Spleen (tissue), 11 donors: ENCODE measurements at regions not wholly inside any gene's neighbourhood (a gene's known extent, or its start where the extent isn't known, plus 50 kb on each side); places are given as distances from the start of the nearest gene placed in this dataset.

Source experiments
- DNase-seq: peaks from one replicate; pipeline ENCODE4 v3.0.0-alpha.2; 2020
- H3K27ac ChIP-seq, 8 donors: fragments of 200-600 bp; sonication (generic) in 7 of 8; 1 replicate in 4 of 8; 2 replicates in 4 of 8; pipeline versions ENCODE4 v1.5.0 to v1.8.0; 2016 to 2021; ENCODE audit warnings: inconsistent platforms in 4 of 8, mild to moderate bottlenecking in 4 of 8, moderate library complexity in 1 of 8
- H3K27me3 ChIP-seq, 7 donors: fragments of 200-600 bp; sonication (generic) in 6 of 7; replicated peaks in 1 of 7; 1 replicate in 4 of 7; 2 replicates in 3 of 7; pipeline versions ENCODE4 v1.5.0 to v1.8.0; 2016 to 2021; ENCODE audit warnings: inconsistent platforms in 3 of 7, mild to moderate bottlenecking in 1 of 7
- H3K36me3 ChIP-seq, 6 donors: fragments of 200-600 bp; sonication (generic) in 5 of 6; 1 replicate in 4 of 6; 2 replicates in 2 of 6; pipeline versions ENCODE4 v1.5.0 to v1.8.0; 2016 to 2021; ENCODE audit warnings: inconsistent platforms in 2 of 6
- H3K4me1 ChIP-seq, 6 donors: fragments of 200-600 bp; sonication (generic) in 5 of 6; 1 replicate in 3 of 6; 2 replicates in 3 of 6; pipeline versions ENCODE4 v1.5.0 to v1.8.0; 2016 to 2021; ENCODE audit warnings: inconsistent platforms in 3 of 6
- H3K4me3 ChIP-seq, 8 donors: fragments of 200-600 bp; sonication (generic) in 7 of 8; 1 replicate in 4 of 8; 2 replicates in 4 of 8; pipeline versions ENCODE4 v1.5.0 to v1.8.0; 2016 to 2021; ENCODE audit warnings: inconsistent platforms in 4 of 8, mild to moderate bottlenecking in 4 of 8, moderate library complexity in 2 of 8
- H3K9me3 ChIP-seq, 8 donors: fragments of 200-600 bp; sonication (generic) in 7 of 8; 1 replicate in 4 of 8; 2 replicates in 4 of 8; pipeline versions ENCODE4 v1.5.0 to v1.8.0; 2016 to 2021; ENCODE audit warnings: inconsistent platforms in 4 of 8
- POLR2A ChIP-seq, 3 donors: fragments of 450-650 bp; IDR thresholded peaks; one replicate each; pipeline ENCODE4 v1.5.1; 2017; ENCODE audit warnings: antibody characterized with exemption in 3 of 3, mild to moderate bottlenecking in 1 of 3
- POLR2AphosphoS5 ChIP-seq, 3 donors: sonication (generic); formaldehyde crosslinking; IDR thresholded peaks; one replicate each; pipeline ENCODE4 v1.5.1; 2017; ENCODE audit warnings: antibody characterized with exemption in 3 of 3
- WGBS, 5 donors: extraction: QIAGEN DNeasy Blood & Tissue Kit in 3 of 5; methylation state at CpG; one replicate each; pipeline versions ENCODE4 v1.1.5 to v1.1.7; 2013 to 2018; 5-methylcytosine and 5-hydroxymethylcytosine counted together
- intact Hi-C: fragments of 100-400 bp; cut with DNase I; formaldehyde crosslinking; loops from one replicate; pipeline ENCODE4 v1.15.0; 2023; ENCODE audit warnings: low total_unique reads
- TF ChIP-seq, protein P1 (sequence below), 11 experiments: fragments of 200-600 bp in 7 of 11; fragments of 450-650 bp in 4 of 11; sonication (generic) in 4 of 11; IDR thresholded peaks in 8 of 11; conservative IDR thresholded peaks in 3 of 11; 1 replicate in 7 of 11; 2 replicates in 4 of 11; pipeline versions ENCODE4 v1.4.0 to v1.8.0; 2016 to 2021; ENCODE audit warnings: antibody characterized with exemption in 11 of 11, inconsistent platforms in 4 of 11, mild to moderate bottlenecking in 1 of 11
- donor health status: healthy with polysubstance abuse.
- donor health status: DM: no; HTN: no; CAD: no; lungs with moderate emphysema.
- donor health status: DM: no; HTN: no; CAD: no.
- donor health status: Bipolar disorder and iron deficiency.
- donor health status: healthy.
- donor health status: DM: no; HTN: no; CAD: no.
- donor health status: DM: yes; HTN: yes; CAD: no.

DNA sequence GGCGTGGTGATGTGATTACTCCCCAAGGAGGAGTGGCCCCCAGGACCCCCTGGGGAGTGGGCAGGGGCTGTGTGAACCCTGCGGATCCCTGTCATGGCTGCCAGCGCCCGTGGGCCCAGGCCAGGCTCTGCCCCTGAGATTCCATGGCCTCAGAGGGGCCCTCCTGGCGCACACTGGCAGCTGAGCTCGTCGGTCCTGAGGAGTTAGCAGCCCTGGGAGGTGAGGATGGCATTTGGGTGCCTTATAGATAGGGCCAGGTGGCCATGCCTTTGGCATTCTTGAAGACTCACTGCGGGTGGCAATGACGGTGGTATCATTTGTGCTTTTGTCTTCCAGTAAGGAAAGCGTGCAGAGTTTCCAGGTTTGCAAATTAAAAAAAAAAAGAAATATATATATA lies 146.8 kb upstream of the GSE1 start:
- Histone ChIP-seq H3K27me3 (peaks cover 0 to 40% (median 19%) of the 10 kb centered on the region in 7 donors), H3K4me1 (peaks cover 10 to 25% (median 21%) of the 10 kb centered on the region in 6 donors), H3K27ac (no peak overlapping the region), H3K9me3 (no peaks in the 10 kb centered on the region), H3K36me3 (no peaks in the 10 kb centered on the region), H3K4me3 (no peak overlapping the region)
- no peak for DNase-seq
- TF ChIP-seq POLR2A (IDR thresholded peaks at IDR 0.05) (no peak), POLR2AphosphoS5 (IDR thresholded peaks at IDR 0.05) (no peak)
- TF ChIP-seq, protein P1, sequence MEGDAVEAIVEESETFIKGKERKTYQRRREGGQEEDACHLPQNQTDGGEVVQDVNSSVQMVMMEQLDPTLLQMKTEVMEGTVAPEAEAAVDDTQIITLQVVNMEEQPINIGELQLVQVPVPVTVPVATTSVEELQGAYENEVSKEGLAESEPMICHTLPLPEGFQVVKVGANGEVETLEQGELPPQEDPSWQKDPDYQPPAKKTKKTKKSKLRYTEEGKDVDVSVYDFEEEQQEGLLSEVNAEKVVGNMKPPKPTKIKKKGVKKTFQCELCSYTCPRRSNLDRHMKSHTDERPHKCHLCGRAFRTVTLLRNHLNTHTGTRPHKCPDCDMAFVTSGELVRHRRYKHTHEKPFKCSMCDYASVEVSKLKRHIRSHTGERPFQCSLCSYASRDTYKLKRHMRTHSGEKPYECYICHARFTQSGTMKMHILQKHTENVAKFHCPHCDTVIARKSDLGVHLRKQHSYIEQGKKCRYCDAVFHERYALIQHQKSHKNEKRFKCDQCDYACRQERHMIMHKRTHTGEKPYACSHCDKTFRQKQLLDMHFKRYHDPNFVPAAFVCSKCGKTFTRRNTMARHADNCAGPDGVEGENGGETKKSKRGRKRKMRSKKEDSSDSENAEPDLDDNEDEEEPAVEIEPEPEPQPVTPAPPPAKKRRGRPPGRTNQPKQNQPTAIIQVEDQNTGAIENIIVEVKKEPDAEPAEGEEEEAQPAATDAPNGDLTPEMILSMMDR (IDR thresholded peaks at IDR 0.05 in 8 of 11, conservative IDR thresholded peaks at IDR 0.05 in 3 of 11): no peak
- intact Hi-C loops: no loop called here
- 84 to 94% (median 92%) methylated on average over 7 to 10 of the region's 10 CpGs for WGBS, 5 donors

DNA sequence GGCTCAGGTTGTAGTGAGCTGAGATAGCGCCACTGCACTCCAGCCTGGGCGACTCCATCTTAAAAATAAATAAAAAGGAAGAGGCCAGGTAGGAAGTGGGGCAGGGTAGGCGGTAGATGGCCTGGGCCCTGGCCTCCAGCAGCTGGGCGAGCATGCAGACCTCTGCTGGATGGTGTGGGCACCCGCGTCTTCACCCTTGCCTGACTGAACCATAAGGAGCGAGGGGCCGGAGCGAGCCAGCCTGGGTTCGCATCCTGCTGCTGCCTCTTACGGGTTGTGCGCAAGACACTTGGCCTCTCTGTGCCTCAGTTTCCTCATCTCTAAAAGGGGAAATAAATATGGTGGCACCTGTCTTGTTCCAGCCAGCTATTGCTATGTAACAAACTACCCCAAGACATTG lies 146.1 kb upstream of the GSE1 start:
- Histone ChIP-seq H3K4me1 (peaks cover 3 to 24% (median 17%) of the 10 kb centered on the region in 6 donors), H3K9me3 (no peaks in the 10 kb centered on the region), H3K36me3 (no peaks in the 10 kb centered on the region), H3K27me3 (peaks cover 0 to 33% (median 15%) of the 10 kb centered on the region in 7 donors), H3K27ac (no peak overlapping the region), H3K4me3 (no peak overlapping the region)
- TF ChIP-seq POLR2AphosphoS5 (IDR thresholded peaks at IDR 0.05) (no peak), POLR2A (IDR thresholded peaks at IDR 0.05) (no peak)
- TF ChIP-seq, protein P1 (IDR thresholded peaks at IDR 0.05 in 8 of 11, conservative IDR thresholded peaks at IDR 0.05 in 3 of 11): no peak
- intact Hi-C loops: no loop called here
- WGBS, 5 donors: 91 to 95% (median 93%) methylated on average over 12 of the region's 12 CpGs
- DNase-seq: no peak

DNA sequence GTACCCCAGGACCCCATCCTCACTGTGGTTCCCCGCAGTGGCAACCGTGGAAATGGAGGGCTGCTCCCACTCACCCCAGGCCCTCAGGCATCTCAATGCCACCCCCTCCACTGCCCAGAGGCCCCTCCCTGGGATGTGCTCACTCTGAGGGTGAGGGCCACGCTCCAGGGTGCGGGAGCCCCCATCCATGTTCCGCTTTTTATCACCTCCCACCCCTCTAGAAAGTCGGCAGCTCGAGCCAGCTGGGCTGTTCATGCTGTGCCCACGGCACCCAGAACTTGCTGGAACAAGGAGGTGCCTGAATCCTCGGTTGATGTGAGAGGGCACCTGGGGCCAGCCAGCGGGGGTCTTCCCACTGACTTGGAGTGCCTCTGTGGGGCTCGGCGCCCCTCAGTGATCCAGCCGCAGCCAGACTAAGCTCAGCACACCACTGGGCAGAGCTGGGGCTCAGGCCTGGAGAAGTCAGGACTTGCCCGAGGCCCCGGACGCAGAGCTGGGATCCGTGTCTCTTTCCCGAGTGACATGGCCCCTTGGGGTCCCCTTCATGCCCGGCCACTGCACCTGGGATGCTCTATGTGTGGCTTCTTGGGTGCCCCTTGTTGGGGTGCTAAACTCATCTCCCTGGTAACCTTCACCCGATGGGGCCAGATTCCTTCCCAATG lies 143.1 kb upstream of the GSE1 start:
- no peak for DNase-seq
- TF ChIP-seq POLR2AphosphoS5 (IDR thresholded peaks at IDR 0.05): no peak
- TF ChIP-seq POLR2A (IDR thresholded peaks at IDR 0.05): no peak
- TF ChIP-seq, protein P1 (IDR thresholded peaks at IDR 0.05 in 8 of 11, conservative IDR thresholded peaks at IDR 0.05 in 3 of 11): no peak
- Histone ChIP-seq H3K27ac (no peak overlapping the region), H3K36me3 (no peaks in the 10 kb centered on the region), H3K4me1 (peaks cover 0 to 34% (median 12%) of the 10 kb centered on the region in 6 donors), H3K27me3 (peaks cover 0 to 4% (median 0%) of the 10 kb centered on the region in 7 donors), H3K9me3 (no peaks in the 10 kb centered on the region), H3K4me3 (no peak overlapping the region)
- 88 to 92% (median 89%) methylated on average over 13 to 20 of the region's 20 CpGs for WGBS, 5 donors
- intact Hi-C loops: no loop called here

DNA sequence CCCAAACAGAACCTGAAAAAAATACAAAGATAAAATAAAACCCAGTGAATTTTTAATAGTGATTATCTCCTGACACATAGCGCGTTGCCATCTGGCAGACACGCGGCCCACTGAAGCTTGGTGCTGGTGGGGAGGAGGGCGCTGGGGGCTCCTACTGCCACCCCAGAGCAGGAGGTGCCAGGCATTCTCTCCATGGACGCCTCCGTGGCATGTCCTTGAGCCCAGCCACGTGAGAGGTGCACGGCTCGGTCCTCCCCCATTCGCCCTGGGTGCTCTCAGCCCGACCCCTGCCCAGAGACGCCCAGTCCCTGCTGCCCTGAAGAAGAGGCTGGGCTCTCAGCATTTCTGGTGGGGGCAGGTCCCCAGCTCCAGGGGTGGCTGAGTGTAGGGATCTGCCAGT lies 142.2 kb upstream of the GSE1 start:
- H3K36me3 ChIP-seq: no peaks in the 10 kb centered on the region
- intact Hi-C loops: no loop called here
- 83 to 91% (median 85%) methylated on average over 9 to 13 of the region's 13 CpGs for WGBS, 5 donors
- no peak overlapping the region for H3K27ac ChIP-seq
- DNase-seq: no peak
- no peaks in the 10 kb centered on the region for H3K9me3 ChIP-seq
- TF ChIP-seq POLR2AphosphoS5 (IDR thresholded peaks at IDR 0.05): no peak
- no peak for TF ChIP-seq POLR2A (IDR thresholded peaks at IDR 0.05)
- TF ChIP-seq, protein P1 (IDR thresholded peaks at IDR 0.05 in 8 of 11, conservative IDR thresholded peaks at IDR 0.05 in 3 of 11): no peak
- H3K4me3 ChIP-seq: no peak overlapping the region
- H3K4me1 ChIP-seq: peaks cover 0 to 34% (median 12%) of the 10 kb centered on the region in 6 donors
- no peaks in the 10 kb centered on the region for H3K27me3 ChIP-seq
